HL-60 (cell line): ENCODE measurements at regions not wholly inside any gene's neighbourhood (a gene's known extent, or its start where the extent isn't known, plus 50 kb on each side); places are given as distances from the start of the nearest gene placed in this dataset.

Source experiments
- DNase-seq, 2 experiments: peaks; one replicate each; pipeline ENCODE4 v3.0.0-alpha.2; 2010 to 2020; ENCODE audit warnings: low read depth in 1 of 2, low spot score in 1 of 2
- H3K27ac ChIP-seq: fragments of 250-450 bp; sonication (Bioruptor Pico); replicated peaks from 2 replicates; pipeline ENCODE4 v1.5.1; 2020; ENCODE audit warnings: mild to moderate bottlenecking, moderate library complexity
- H3K27me3 ChIP-seq: fragments of 250-450 bp; sonication (Bioruptor Pico); 2 replicates; pipeline ENCODE4 v1.5.1; 2021; ENCODE audit warnings: mild to moderate bottlenecking, moderate library complexity; ENCODE audit not compliant: insufficient read depth, poor library complexity, severe bottlenecking
- H3K4me3 ChIP-seq: replicated peaks from 2 replicates; pipeline ENCODE4 v1.5.1; 2011; ENCODE audit warnings: mild to moderate bottlenecking, control low read depth, low read length; ENCODE audit not compliant: insufficient read depth
- GABPA ChIP-seq: IDR thresholded peaks from 2 replicates; pipeline ENCODE4 v1.6.1; 2012; ENCODE audit warnings: low read depth
- POLR2AphosphoS5 ChIP-seq: IDR thresholded peaks from 2 replicates; pipeline ENCODE4 v1.6.1; 2012; ENCODE audit warnings: low read depth
- SPI1 ChIP-seq: IDR thresholded peaks from 2 replicates; pipeline ENCODE4 v1.6.1; 2012; ENCODE audit warnings: low read depth, mild to moderate bottlenecking, borderline replicate concordance
- TF ChIP-seq, protein P1 (sequence below): IDR thresholded peaks from 2 replicates; pipeline ENCODE4 v1.6.1; 2012; ENCODE audit warnings: low read depth; ENCODE audit not compliant: insufficient replicate concordance
- TF ChIP-seq, protein P2 (sequence below): IDR thresholded peaks from one replicate; pipeline ENCODE4 v1.5.1; 2011; ENCODE audit warnings: low read length, control low read depth, inconsistent platforms; ENCODE audit not compliant: insufficient read depth

DNA sequence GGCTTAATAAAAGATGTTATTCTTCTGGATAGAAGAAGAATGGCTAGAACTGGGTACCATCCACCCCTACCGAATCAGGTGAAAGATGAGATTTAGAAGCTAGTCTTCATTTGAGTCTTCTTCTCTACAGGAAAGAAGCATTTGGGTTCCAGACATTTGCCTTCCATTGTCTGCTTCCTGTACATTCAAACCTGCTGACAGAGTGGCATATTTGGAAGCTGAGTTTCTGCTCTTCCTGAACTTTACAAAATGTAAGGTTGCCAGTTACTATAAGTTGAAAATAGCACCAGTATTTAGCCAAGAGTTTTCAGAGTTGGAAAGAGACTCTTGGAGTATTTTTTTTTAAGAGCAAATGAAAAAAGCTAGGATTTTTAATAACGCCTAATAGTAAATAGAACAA is 525.4 kb upstream of the TLE4 start:
- DNase-seq, result no peak
- H3K27me3 ChIP-seq, result no peaks in the 10 kb centered on the region
- TF ChIP-seq, protein P1, sequence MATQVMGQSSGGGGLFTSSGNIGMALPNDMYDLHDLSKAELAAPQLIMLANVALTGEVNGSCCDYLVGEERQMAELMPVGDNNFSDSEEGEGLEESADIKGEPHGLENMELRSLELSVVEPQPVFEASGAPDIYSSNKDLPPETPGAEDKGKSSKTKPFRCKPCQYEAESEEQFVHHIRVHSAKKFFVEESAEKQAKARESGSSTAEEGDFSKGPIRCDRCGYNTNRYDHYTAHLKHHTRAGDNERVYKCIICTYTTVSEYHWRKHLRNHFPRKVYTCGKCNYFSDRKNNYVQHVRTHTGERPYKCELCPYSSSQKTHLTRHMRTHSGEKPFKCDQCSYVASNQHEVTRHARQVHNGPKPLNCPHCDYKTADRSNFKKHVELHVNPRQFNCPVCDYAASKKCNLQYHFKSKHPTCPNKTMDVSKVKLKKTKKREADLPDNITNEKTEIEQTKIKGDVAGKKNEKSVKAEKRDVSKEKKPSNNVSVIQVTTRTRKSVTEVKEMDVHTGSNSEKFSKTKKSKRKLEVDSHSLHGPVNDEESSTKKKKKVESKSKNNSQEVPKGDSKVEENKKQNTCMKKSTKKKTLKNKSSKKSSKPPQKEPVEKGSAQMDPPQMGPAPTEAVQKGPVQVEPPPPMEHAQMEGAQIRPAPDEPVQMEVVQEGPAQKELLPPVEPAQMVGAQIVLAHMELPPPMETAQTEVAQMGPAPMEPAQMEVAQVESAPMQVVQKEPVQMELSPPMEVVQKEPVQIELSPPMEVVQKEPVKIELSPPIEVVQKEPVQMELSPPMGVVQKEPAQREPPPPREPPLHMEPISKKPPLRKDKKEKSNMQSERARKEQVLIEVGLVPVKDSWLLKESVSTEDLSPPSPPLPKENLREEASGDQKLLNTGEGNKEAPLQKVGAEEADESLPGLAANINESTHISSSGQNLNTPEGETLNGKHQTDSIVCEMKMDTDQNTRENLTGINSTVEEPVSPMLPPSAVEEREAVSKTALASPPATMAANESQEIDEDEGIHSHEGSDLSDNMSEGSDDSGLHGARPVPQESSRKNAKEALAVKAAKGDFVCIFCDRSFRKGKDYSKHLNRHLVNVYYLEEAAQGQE, result no peak
- TF ChIP-seq SPI1 (no peak), POLR2AphosphoS5 (no peak), GABPA (no peak)
- TF ChIP-seq, protein P2, sequence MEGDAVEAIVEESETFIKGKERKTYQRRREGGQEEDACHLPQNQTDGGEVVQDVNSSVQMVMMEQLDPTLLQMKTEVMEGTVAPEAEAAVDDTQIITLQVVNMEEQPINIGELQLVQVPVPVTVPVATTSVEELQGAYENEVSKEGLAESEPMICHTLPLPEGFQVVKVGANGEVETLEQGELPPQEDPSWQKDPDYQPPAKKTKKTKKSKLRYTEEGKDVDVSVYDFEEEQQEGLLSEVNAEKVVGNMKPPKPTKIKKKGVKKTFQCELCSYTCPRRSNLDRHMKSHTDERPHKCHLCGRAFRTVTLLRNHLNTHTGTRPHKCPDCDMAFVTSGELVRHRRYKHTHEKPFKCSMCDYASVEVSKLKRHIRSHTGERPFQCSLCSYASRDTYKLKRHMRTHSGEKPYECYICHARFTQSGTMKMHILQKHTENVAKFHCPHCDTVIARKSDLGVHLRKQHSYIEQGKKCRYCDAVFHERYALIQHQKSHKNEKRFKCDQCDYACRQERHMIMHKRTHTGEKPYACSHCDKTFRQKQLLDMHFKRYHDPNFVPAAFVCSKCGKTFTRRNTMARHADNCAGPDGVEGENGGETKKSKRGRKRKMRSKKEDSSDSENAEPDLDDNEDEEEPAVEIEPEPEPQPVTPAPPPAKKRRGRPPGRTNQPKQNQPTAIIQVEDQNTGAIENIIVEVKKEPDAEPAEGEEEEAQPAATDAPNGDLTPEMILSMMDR, result no peak
- no peak overlapping the region for H3K4me3 ChIP-seq
- H3K27ac ChIP-seq, result no peak overlapping the region

DNA sequence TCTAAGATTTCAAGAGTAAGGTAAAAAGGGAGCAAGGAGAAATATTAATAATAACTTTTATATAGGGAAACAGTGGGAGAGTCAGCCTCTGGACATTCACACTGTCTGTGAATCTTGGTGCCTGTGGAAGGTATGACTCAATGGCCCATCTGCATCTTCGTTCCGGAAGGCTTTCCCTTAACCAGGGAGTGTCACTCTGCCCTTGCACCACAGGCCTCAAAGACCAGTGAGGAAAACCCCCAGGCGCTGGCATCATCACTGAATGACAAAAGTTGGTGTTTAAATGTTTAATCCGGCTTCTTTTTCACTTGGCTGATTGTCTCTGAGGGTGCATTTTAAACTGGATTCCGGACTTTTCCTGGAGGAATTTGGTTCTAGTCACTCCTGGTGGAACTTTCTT is 522.4 kb upstream of the TLE4 start:
- no peaks in the 10 kb centered on the region for H3K27me3 ChIP-seq
- TF ChIP-seq GABPA (no peak), SPI1 (no peak), POLR2AphosphoS5 (no peak)
- TF ChIP-seq, protein P2, result no peak
- TF ChIP-seq, protein P1, result no peak

DNA sequence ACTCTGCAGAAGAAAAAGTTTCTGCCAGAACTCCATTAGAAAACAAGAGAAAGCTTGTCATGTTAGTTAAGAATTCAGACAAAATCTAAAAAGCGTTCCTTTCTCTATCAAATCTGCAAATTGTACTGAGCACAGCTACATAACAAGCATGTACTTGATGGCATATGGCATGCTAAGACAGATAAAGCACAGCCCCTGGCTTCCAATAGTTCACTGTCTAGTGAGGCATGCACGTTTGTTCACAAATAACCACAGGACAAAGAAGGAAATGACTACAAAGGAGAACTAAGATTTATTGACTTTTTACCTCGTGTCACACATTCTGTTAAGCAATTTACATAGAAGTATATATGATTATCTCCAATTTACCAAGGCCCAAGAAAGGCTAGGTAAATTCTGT is 518.2 kb upstream of the TLE4 start:
- H3K27me3 ChIP-seq, result no peaks in the 10 kb centered on the region
- no peak for TF ChIP-seq POLR2AphosphoS5
- TF ChIP-seq, protein P2, result no peak
- TF ChIP-seq, protein P1, result no peak
- no peak for TF ChIP-seq SPI1
- TF ChIP-seq GABPA, result no peak
- H3K27ac ChIP-seq, result no peak overlapping the region
- DNase-seq, result no peak
- no peak overlapping the region for H3K4me3 ChIP-seq

More for the DNA sequence above, 522.4 kb upstream of the TLE4 start:
- Histone ChIP-seq H3K4me3 (no peak overlapping the region), H3K27ac (no peak overlapping the region)
- DNase-seq, result no peak
